Vagina (tissue), 2 donors: ENCODE measurements at regions not wholly inside any gene's neighbourhood (a gene's known extent, or its start where the extent isn't known, plus 50 kb on each side); places are given as distances from the start of the nearest gene placed in this dataset.

Experiments used
- POLR2A ChIP-seq, 2 donors: fragments of 450-650 bp; IDR thresholded peaks; one replicate each; pipeline ENCODE4 v1.6.1; 2017; ENCODE audit warnings: antibody characterized with exemption in 2 of 2, mild to moderate bottlenecking in 2 of 2, moderate library complexity in 2 of 2
- TF ChIP-seq, protein P1 (sequence below), 3 experiments: fragments of 450-650 bp in 2 of 3; fragments of 200-600 bp in 1 of 3; sonication (generic) in 1 of 3; IDR thresholded peaks; one replicate each; pipeline ENCODE4 v1.5.1; 2017 to 2019; ENCODE audit warnings: antibody characterized with exemption in 3 of 3, mild to moderate bottlenecking in 2 of 3, moderate library complexity in 2 of 3

DNA sequence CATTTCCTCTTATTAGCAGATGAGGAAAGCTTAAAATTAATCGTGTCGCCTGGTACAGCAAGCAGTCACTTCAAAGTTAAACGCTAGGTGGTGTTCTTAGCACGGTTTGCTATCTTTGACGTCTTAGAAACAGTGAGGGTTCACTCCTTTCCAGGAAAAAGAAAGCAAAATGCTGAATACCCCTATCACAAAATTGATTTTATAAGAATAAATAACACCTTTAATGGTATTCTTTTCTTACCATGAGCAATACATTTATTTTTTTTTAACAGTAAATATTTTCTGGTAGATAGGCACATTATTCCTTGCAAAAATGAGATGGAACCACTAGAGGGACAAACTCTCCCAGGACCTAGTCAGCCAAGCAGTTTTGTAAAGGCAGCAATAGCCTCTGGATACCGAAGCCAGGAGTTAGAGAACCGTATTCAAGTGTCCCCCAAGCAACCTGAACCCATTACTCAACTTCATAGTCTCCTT lies 153.9 kb downstream of the KDR start:
- TF ChIP-seq POLR2A (IDR thresholded peaks at IDR 0.05) = no peak
- TF ChIP-seq, protein P1, sequence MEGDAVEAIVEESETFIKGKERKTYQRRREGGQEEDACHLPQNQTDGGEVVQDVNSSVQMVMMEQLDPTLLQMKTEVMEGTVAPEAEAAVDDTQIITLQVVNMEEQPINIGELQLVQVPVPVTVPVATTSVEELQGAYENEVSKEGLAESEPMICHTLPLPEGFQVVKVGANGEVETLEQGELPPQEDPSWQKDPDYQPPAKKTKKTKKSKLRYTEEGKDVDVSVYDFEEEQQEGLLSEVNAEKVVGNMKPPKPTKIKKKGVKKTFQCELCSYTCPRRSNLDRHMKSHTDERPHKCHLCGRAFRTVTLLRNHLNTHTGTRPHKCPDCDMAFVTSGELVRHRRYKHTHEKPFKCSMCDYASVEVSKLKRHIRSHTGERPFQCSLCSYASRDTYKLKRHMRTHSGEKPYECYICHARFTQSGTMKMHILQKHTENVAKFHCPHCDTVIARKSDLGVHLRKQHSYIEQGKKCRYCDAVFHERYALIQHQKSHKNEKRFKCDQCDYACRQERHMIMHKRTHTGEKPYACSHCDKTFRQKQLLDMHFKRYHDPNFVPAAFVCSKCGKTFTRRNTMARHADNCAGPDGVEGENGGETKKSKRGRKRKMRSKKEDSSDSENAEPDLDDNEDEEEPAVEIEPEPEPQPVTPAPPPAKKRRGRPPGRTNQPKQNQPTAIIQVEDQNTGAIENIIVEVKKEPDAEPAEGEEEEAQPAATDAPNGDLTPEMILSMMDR (IDR thresholded peaks at IDR 0.05) = peak; percentile 30 to 77 (median 64)
